WTC11 (cell line): ENCODE measurements at regions not wholly inside any gene's neighbourhood (a gene's known extent, or its start where the extent isn't known, plus 50 kb on each side); places are given as distances from the start of the nearest gene placed in this dataset.

Experiments used
- AR ChIP-seq: fragments of 250-450 bp; sonication (Bioruptor Pico); IDR thresholded peaks from 2 replicates; pipeline ENCODE4 v1.9.0; 2021; ENCODE audit warnings: mild to moderate bottlenecking
- FOXJ3 ChIP-seq: sonication (generic); formaldehyde crosslinking; IDR thresholded peaks from 2 replicates; pipeline ENCODE4 v1.9.0; 2021; ENCODE audit warnings: missing genetic modification reagents, mild to moderate bottlenecking, borderline replicate concordance
- TF ChIP-seq, protein P1 (sequence below): fragments of 250-450 bp; sonication (Bioruptor Pico); IDR thresholded peaks from 2 replicates; pipeline ENCODE4 v2.1.2; 2022; ENCODE audit warnings: mild to moderate bottlenecking, moderate library complexity

GRCh38 chr6:92647630-92648029 lies 771.7 kb downstream of the EPHA7 start:
- TF ChIP-seq, protein P1, sequence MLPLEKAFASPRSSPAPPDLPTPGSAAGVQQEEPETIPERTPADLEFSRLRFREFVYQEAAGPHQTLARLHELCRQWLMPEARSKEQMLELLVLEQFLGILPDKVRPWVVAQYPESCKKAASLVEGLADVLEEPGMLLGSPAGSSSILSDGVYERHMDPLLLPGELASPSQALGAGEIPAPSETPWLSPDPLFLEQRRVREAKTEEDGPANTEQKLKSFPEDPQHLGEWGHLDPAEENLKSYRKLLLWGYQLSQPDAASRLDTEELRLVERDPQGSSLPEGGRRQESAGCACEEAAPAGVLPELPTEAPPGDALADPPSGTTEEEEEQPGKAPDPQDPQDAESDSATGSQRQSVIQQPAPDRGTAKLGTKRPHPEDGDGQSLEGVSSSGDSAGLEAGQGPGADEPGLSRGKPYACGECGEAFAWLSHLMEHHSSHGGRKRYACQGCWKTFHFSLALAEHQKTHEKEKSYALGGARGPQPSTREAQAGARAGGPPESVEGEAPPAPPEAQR (CRISPR knock-in tag) = no peak
- TF ChIP-seq FOXJ3 (CRISPR knock-in tag) = no peak
- no peak for TF ChIP-seq AR (CRISPR knock-in tag)
